Astrocyte (in vitro differentiated cells and primary cell): ENCODE measurements at regions not wholly inside any gene's neighbourhood (a gene's known extent, or its start where the extent isn't known, plus 50 kb on each side); places are given as distances from the start of the nearest gene placed in this dataset.

ENCODE experiments used
- DNase-seq: peaks from one replicate; pipeline ENCODE4 v3.0.0-alpha.2; 2010; ENCODE audit warnings: low read depth
- FAIRE-seq: peaks from 2 replicates; lab custom pipeline; 2011; peaks lifted over from hg19 to GRCh38; lab: Jason Lieb, UNC
- H2AFZ ChIP-seq: 2 replicates; pipeline ENCODE4 v1.6.0; 2012; ENCODE audit warnings: low read depth, low read length, inconsistent platforms
- H3K27ac ChIP-seq: 2 replicates; pipeline ENCODE4 v1.5.1; 2011; ENCODE audit warnings: low read depth, low read length, inconsistent platforms
- H3K27me3 ChIP-seq: 2 replicates; pipeline ENCODE4 v1.6.0; 2011; ENCODE audit warnings: low read length, inconsistent platforms; ENCODE audit not compliant: insufficient read depth
- H3K36me3 ChIP-seq: 2 replicates; pipeline ENCODE4 v1.5.1; 2011; ENCODE audit warnings: low read length, inconsistent platforms; ENCODE audit not compliant: insufficient read depth
- H3K4me1 ChIP-seq: 2 replicates; pipeline ENCODE4 v1.5.1; 2011; ENCODE audit warnings: low read length, inconsistent platforms; ENCODE audit not compliant: insufficient read depth
- H3K4me2 ChIP-seq: 2 replicates; pipeline ENCODE4 v1.6.0; 2012; ENCODE audit warnings: low read length, inconsistent platforms
- H3K4me3 ChIP-seq: 2 replicates; pipeline ENCODE4 v1.5.1; 2011; ENCODE audit warnings: low read depth, mild to moderate bottlenecking, low read length, inconsistent platforms; ENCODE audit not compliant: insufficient read depth
- H3K79me2 ChIP-seq: 2 replicates; pipeline ENCODE4 v1.6.0; 2012; ENCODE audit warnings: mild to moderate bottlenecking, low read length, inconsistent platforms; ENCODE audit not compliant: insufficient read depth
- H3K9ac ChIP-seq: 2 replicates; pipeline ENCODE4 v1.6.0; 2012; ENCODE audit warnings: mild to moderate bottlenecking, low read length, inconsistent platforms
- H3K9me3 ChIP-seq: 2 replicates; pipeline ENCODE4 v1.5.1; 2012; ENCODE audit warnings: low read depth, mild to moderate bottlenecking, low read length, inconsistent platforms; ENCODE audit not compliant: insufficient read depth
- H4K20me1 ChIP-seq: 2 replicates; pipeline ENCODE4 v1.6.0; 2012; ENCODE audit warnings: low read length, inconsistent platforms; ENCODE audit not compliant: insufficient read depth
- H3K27ac Mint-ChIP-seq: one replicate; pipeline ENCODE4 v1.8.0; 2021; ENCODE audit warnings: mild to moderate bottlenecking, mixed read lengths; ENCODE audit not compliant: unreplicated experiment
- H3K27me3 Mint-ChIP-seq: one replicate; pipeline ENCODE4 v1.8.0; 2021; ENCODE audit warnings: low read depth, mixed read lengths; ENCODE audit not compliant: unreplicated experiment
- H3K36me3 Mint-ChIP-seq: one replicate; pipeline ENCODE4 v1.8.0; 2021; ENCODE audit warnings: low read depth, mixed read lengths; ENCODE audit not compliant: unreplicated experiment
- H3K4me1 Mint-ChIP-seq: one replicate; pipeline ENCODE4 v1.8.0; 2021; ENCODE audit warnings: low read depth, mixed read lengths; ENCODE audit not compliant: unreplicated experiment
- H3K4me3 Mint-ChIP-seq: one replicate; pipeline ENCODE4 v1.8.0; 2021; ENCODE audit warnings: mild to moderate bottlenecking, moderate library complexity, mixed read lengths; ENCODE audit not compliant: unreplicated experiment
- H3K9me3 Mint-ChIP-seq: one replicate; pipeline ENCODE4 v1.8.0; 2021; ENCODE audit warnings: mild to moderate bottlenecking, mixed read lengths; ENCODE audit not compliant: unreplicated experiment
- EZH2 ChIP-seq: IDR thresholded peaks from 2 replicates; pipeline ENCODE4 v1.6.1; 2012; ENCODE audit warnings: mild to moderate bottlenecking, low read length, inconsistent platforms; ENCODE audit not compliant: insufficient read depth
- TF ChIP-seq, protein P1 (sequence below): IDR thresholded peaks from 2 replicates; pipeline ENCODE4 v1.5.1; 2011; ENCODE audit warnings: low read depth, mild to moderate bottlenecking, inconsistent platforms, low read length, moderate library complexity; ENCODE audit not compliant: insufficient read depth

DNA sequence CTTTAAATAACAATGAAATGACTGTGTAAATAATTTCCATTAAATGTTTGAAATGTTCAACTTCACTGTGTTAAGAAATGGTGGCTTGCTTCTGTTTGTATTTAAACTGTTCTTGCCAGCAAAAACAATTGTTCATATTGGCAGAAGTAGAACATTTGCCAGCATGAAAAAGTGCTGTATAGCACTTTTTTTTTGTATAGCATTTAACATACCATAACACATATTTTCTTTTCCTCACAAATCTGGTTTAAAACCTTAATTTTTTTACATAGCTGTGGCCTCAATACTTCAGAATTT is 94.1 kb downstream of the COX18 start:
- Histone ChIP-seq H4K20me1 (no peaks in the 10 kb centered on the region), H3K9me3 (peaks cover 3% of the 10 kb centered on the region), H3K27me3 (no peaks in the 10 kb centered on the region), H3K79me2 (no peaks in the 10 kb centered on the region), H3K4me2 (peak overlapping the region; percentile 71), H3K36me3 (no peaks in the 10 kb centered on the region), H3K9ac (no peak overlapping the region), H3K4me1 (peaks cover 30% of the 10 kb centered on the region), H3K4me3 (no peak overlapping the region), H3K27ac (peak overlapping the region; percentile 76), H2AFZ (no peak overlapping the region)
- no peak for FAIRE-seq
- H3K4me3 Mint-ChIP-seq, result no peak overlapping the region
- DNase-seq, result peak; percentile 58
- peaks cover 32% of the 10 kb centered on the region for H3K4me1 Mint-ChIP-seq
- no peaks in the 10 kb centered on the region for H3K9me3 Mint-ChIP-seq
- no peaks in the 10 kb centered on the region for H3K36me3 Mint-ChIP-seq
- H3K27me3 Mint-ChIP-seq, result no peaks in the 10 kb centered on the region
- peak overlapping the region; percentile 21 for H3K27ac Mint-ChIP-seq
- TF ChIP-seq, protein P1, sequence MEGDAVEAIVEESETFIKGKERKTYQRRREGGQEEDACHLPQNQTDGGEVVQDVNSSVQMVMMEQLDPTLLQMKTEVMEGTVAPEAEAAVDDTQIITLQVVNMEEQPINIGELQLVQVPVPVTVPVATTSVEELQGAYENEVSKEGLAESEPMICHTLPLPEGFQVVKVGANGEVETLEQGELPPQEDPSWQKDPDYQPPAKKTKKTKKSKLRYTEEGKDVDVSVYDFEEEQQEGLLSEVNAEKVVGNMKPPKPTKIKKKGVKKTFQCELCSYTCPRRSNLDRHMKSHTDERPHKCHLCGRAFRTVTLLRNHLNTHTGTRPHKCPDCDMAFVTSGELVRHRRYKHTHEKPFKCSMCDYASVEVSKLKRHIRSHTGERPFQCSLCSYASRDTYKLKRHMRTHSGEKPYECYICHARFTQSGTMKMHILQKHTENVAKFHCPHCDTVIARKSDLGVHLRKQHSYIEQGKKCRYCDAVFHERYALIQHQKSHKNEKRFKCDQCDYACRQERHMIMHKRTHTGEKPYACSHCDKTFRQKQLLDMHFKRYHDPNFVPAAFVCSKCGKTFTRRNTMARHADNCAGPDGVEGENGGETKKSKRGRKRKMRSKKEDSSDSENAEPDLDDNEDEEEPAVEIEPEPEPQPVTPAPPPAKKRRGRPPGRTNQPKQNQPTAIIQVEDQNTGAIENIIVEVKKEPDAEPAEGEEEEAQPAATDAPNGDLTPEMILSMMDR, result no peak
- no peak for TF ChIP-seq EZH2

DNA sequence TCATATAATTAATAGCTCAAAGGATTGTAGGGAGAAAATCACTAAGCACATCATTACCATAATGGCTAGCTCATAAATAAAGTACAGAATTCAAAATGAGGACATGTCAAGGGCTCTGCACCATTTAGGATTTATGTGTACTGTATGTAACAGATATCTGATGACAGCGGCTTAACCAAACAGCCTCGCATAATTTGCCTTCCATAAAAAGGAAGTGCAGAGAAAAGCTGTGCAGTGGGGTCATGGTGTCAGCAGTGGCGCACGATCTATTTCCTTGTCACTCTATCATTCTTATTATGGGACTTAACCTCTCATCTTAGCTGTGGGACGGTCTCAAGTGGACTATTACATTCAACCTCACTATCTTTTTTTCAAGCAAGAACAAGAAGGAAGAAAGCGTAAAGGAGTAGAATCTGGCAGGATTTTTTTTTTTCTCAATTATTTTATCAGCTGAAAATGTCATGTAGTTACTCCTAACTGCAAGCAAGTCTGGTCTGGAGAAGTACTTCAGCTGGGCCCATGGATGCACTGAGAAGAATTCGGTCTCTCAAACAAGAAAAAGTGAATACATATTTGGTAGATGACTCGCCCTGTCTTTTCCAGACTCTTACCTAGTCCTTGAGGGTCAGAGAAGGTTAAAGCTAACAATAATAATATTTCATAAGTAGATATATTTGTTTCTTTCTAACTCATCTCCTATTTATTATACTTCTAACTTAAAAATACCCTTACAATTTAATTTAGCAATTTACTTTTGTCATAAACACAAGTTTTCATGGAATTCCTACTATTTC is 94.6 kb downstream of the COX18 start:
- Mint-ChIP-seq H3K4me3 (no peak overlapping the region), H3K9me3 (no peaks in the 10 kb centered on the region), H3K27ac (peak overlapping the region; percentile 21), H3K4me1 (peaks cover 37% of the 10 kb centered on the region), H3K27me3 (no peaks in the 10 kb centered on the region), H3K36me3 (no peaks in the 10 kb centered on the region)
- peak overlapping the region; percentile 76 for H3K27ac ChIP-seq
- FAIRE-seq (peak; percentile 55), DNase-seq (peak; percentile 71)
- H3K4me1 ChIP-seq, result peaks cover 35% of the 10 kb centered on the region
- TF ChIP-seq, protein P1, result no peak
- TF ChIP-seq EZH2, result no peak
- peak overlapping the region; percentile 41 for H3K9ac ChIP-seq
- peak overlapping the region; percentile 11 for H2AFZ ChIP-seq
- H3K4me3 ChIP-seq, result no peak overlapping the region
- H3K27me3 ChIP-seq, result no peaks in the 10 kb centered on the region
- peak overlapping the region; percentile 71 for H3K4me2 ChIP-seq
- no peaks in the 10 kb centered on the region for H3K79me2 ChIP-seq
- no peaks in the 10 kb centered on the region for H3K36me3 ChIP-seq
- no peaks in the 10 kb centered on the region for H4K20me1 ChIP-seq
- H3K9me3 ChIP-seq, result peaks cover 3% of the 10 kb centered on the region

GRCh38 chr4:72971572-72971971 is 97.9 kb downstream of the COX18 start:
- Histone ChIP-seq H2AFZ (peak overlapping the region; percentile 71), H3K4me1 (peaks cover 36% of the 10 kb centered on the region), H4K20me1 (no peaks in the 10 kb centered on the region), H3K27ac (peak overlapping the region; percentile 74), H3K27me3 (no peaks in the 10 kb centered on the region), H3K4me3 (no peak overlapping the region), H3K36me3 (no peaks in the 10 kb centered on the region), H3K9me3 (peaks cover 3% of the 10 kb centered on the region), H3K79me2 (no peaks in the 10 kb centered on the region), H3K9ac (peak overlapping the region; percentile 27), H3K4me2 (peak overlapping the region; percentile 69)
- FAIRE-seq, result peak; percentile 80
- H3K27ac Mint-ChIP-seq, result peak overlapping the region; percentile 93
- H3K36me3 Mint-ChIP-seq, result no peaks in the 10 kb centered on the region
- TF ChIP-seq, protein P1, result no peak
- no peak overlapping the region for H3K4me3 Mint-ChIP-seq
- no peaks in the 10 kb centered on the region for H3K9me3 Mint-ChIP-seq
- peaks cover 31% of the 10 kb centered on the region for H3K4me1 Mint-ChIP-seq
- peak; percentile 97 for DNase-seq
- H3K27me3 Mint-ChIP-seq, result no peaks in the 10 kb centered on the region
